Right lobe of liver (tissue), 6 donors: ENCODE measurements at regions not wholly inside any gene's neighbourhood (a gene's known extent, or its start where the extent isn't known, plus 50 kb on each side); places are given as distances from the start of the nearest gene placed in this dataset.
"Not testable (repeated sequence)": the region's sequence is repeated elsewhere in the genome, so short reads cannot be mapped to it uniquely, and the experiment has no call there.

Source experiments
- ATAC-seq, 4 donors: fragments of 200-7000 bp; cut with Tn5 transposase; one replicate each; pipeline ENCODE4 v1.9.1; 2020; ENCODE audit warnings: mild to moderate bottlenecking in 4 of 4, moderate library complexity in 4 of 4
- DNase-seq, 3 donors: peaks; one replicate each; pipeline ENCODE4 v3.0.0-alpha.2; 2020
- H3K27ac ChIP-seq, 3 donors: fragments of 200-600 bp; one replicate each; pipeline ENCODE4 v1.8.0; 2022
- H3K27me3 ChIP-seq, 2 donors: fragments of 200-600 bp; one replicate each; pipeline ENCODE4 v1.8.0; 2022
- H3K36me3 ChIP-seq, 4 donors: fragments of 200-600 bp; sonication (generic) in 1 of 4; one replicate each; pipeline versions ENCODE4 v1.5.1 to v1.8.0; 2017 to 2022; ENCODE audit warnings: control low read depth in 1 of 4
- H3K4me1 ChIP-seq, 4 donors: fragments of 200-600 bp; sonication (generic) in 1 of 4; one replicate each; pipeline versions ENCODE4 v1.5.1 to v1.8.0; 2017 to 2022; ENCODE audit warnings: control low read depth in 1 of 4
- H3K4me3 ChIP-seq, 3 donors: fragments of 200-600 bp; one replicate each; pipeline ENCODE4 v1.8.0; 2022
- H3K9me3 ChIP-seq, 4 donors: fragments of 200-600 bp; sonication (generic) in 1 of 4; one replicate each; pipeline versions ENCODE4 v1.5.1 to v1.8.0; 2017 to 2022; ENCODE audit warnings: control low read depth in 1 of 4
- CTCF ChIP-seq, 4 donors: fragments of 200-600 bp in 3 of 4; fragments of 450-650 bp in 1 of 4; IDR thresholded peaks; one replicate each; pipeline versions ENCODE4 v1.5.1 to v1.8.0; 2016 to 2022; ENCODE audit warnings: antibody characterized with exemption in 4 of 4, mild to moderate bottlenecking in 2 of 4
- POLR2A ChIP-seq: fragments of 450-650 bp; IDR thresholded peaks from one replicate; pipeline ENCODE4 v1.6.1; 2017; ENCODE audit warnings: antibody characterized with exemption, mild to moderate bottlenecking
- WGBS: methylation state at CpG from one replicate; pipeline ENCODE4 v1.1.6; 2018; ENCODE audit warnings: low coverage, low lambda C conversion rate; ENCODE audit not compliant: insufficient coverage; ENCODE audit errors: missing lambda C conversion rate; 5-methylcytosine and 5-hydroxymethylcytosine counted together
- intact Hi-C, 2 donors: fragments of 100-400 bp; cut with DNase I; formaldehyde crosslinking; loops; one replicate each; pipeline versions ENCODE4 v1.11.2 to v1.14.1; 2022
- donor health status: DM: no; HTN: yes; CAD: no.
- donor health status: DM: no; HTN: no; CAD: no.
- donor health status: DM: no; HTN: no; CAD: no.
- donor health status: DM: no; HTN: yes; CAD: no.
- donor health status: DM: no; HTN: yes; CAD: no.

GRCh38 chr13:43961909-43962308 is 82.2 kb downstream of the LACC1 start:
- no peak for TF ChIP-seq CTCF (IDR thresholded peaks at IDR 0.05)
- TF ChIP-seq POLR2A = no peak
- intact Hi-C loops = no loop called here
- ATAC-seq (no peak), DNase-seq (no peak)
- Histone ChIP-seq H3K4me3 (no peak overlapping the region), H3K4me1 (no peaks in the 10 kb centered on the region), H3K27me3 (no peaks in the 10 kb centered on the region), H3K27ac (no peak overlapping the region), H3K9me3 (no peaks in the 10 kb centered on the region), H3K36me3 (no peaks in the 10 kb centered on the region)
- 88% methylated on average over 4 of the region's 4 CpGs for WGBS

GRCh38 chr13:43963726-43964125 is 84.0 kb downstream of the LACC1 start:
- H3K9me3 ChIP-seq = no peaks in the 10 kb centered on the region
- intact Hi-C loops = no loop called here
- H3K4me1 ChIP-seq = no peaks in the 10 kb centered on the region
- DNase-seq = no peak
- ATAC-seq = no peak
- H3K27ac ChIP-seq = no peak overlapping the region
- no peak overlapping the region for H3K4me3 ChIP-seq
- H3K27me3 ChIP-seq = no peaks in the 10 kb centered on the region
- WGBS = 81% methylated on average over 3 of the region's 4 CpGs
- no peak for TF ChIP-seq POLR2A
- no peak for TF ChIP-seq CTCF (IDR thresholded peaks at IDR 0.05)
- no peaks in the 10 kb centered on the region for H3K36me3 ChIP-seq

GRCh38 chr13:43964698-43965458 is 85.2 kb downstream of the LACC1 start:
- intact Hi-C loops = no loop called here
- no peak for TF ChIP-seq POLR2A
- no peaks in the 10 kb centered on the region for H3K27me3 ChIP-seq
- no peak overlapping the region for H3K27ac ChIP-seq
- WGBS = 100% methylated on average over 1 of the region's 2 CpGs
- no peak overlapping the region for H3K4me3 ChIP-seq
- ATAC-seq (no peak), DNase-seq (no peak)
- H3K9me3 ChIP-seq = no peaks in the 10 kb centered on the region
- H3K36me3 ChIP-seq = no peaks in the 10 kb centered on the region
- H3K4me1 ChIP-seq = no peaks in the 10 kb centered on the region

- no peak overlapping the region for H3K27ac ChIP-seq
- no peaks in the 10 kb centered on the region for H3K36me3 ChIP-seq
- H3K4me1 ChIP-seq = no peaks in the 10 kb centered on the region
- intact Hi-C loops = no loop called here
- ATAC-seq (no peak), DNase-seq (no peak)
- no peaks in the 10 kb centered on the region for H3K27me3 ChIP-seq
- H3K9me3 ChIP-seq = no peaks in the 10 kb centered on the region
- TF ChIP-seq CTCF (IDR thresholded peaks at IDR 0.05) = no peak
- no peak for TF ChIP-seq POLR2A
- 83% methylated on average over 1 of the region's 8 CpGs for WGBS
- H3K4me3 ChIP-seq = no peak overlapping the region
These were observed 85.7 kb downstream of the LACC1 start for GRCh38 chr13:43965459-43965845.

- H3K4me3 ChIP-seq, H3K9me3 ChIP-seq, H3K27ac ChIP-seq, H3K36me3 ChIP-seq, DNase-seq, intact Hi-C loops, H3K27me3 ChIP-seq, H3K4me1 ChIP-seq: not testable (repeated sequence)
- WGBS = 78% methylated on average over 4 of the region's 63 CpGs
- ATAC-seq = peak in 1 of 4 donors; percentile 26
These were observed 88.7 kb downstream of the LACC1 start for GRCh38 chr13:43968251-43968942.

GRCh38 chr13:43968943-43969690 is 89.4 kb downstream of the LACC1 start:
- H3K4me1 ChIP-seq, DNase-seq: not testable (repeated sequence)
- WGBS = 94% methylated on average over 6 of the region's 33 CpGs

GRCh38 chr13:43969919-43970318 is 90.2 kb downstream of the LACC1 start:
- WGBS = 80% methylated on average over 2 of the region's 27 CpGs
- ATAC-seq, H3K9me3 ChIP-seq, H3K4me3 ChIP-seq, DNase-seq, H3K4me1 ChIP-seq, intact Hi-C loops, H3K27ac ChIP-seq, H3K36me3 ChIP-seq, H3K27me3 ChIP-seq: not testable (repeated sequence)

More at GRCh38 chr13:43968943-43969690, 89.4 kb downstream of the LACC1 start:
- H3K27me3 ChIP-seq, H3K27ac ChIP-seq, intact Hi-C loops, H3K36me3 ChIP-seq, H3K9me3 ChIP-seq, H3K4me3 ChIP-seq: not testable (repeated sequence)
- peak in 1 of 4 donors; percentile 18 for ATAC-seq
